ENCODE measurements at regions not wholly inside any gene's neighbourhood (a gene's known extent, or its start where the extent isn't known, plus 50 kb on each side); places are given as distances from the start of the nearest gene placed in this dataset.

DNA sequence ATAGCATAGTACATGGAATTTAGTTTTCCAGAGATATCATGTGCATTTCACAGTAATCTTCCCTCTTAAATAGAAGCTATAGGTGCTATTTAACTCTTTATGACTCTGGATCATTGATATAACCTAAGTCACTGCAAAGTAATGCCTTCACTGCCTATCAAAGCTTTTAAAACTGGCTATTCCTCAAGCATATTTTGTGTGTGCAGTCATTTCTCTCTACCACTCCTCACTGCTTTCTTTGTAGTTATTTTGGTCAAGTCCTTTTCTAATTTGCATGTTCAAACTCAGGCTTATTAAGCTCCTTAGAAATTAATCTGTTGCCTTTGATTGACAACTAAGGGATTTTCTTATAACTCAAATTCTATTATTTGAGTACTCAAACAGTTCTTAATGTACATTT lies 79.4 kb upstream of the PLEKHG7 start:
- Mint-ChIP-seq H3K27me3 (no peaks in the 10 kb centered on the region), H3K4me1 (ENCODE audit: low read depth) (peaks cover 1% of the 10 kb centered on the region), H3K27ac (no peak overlapping the region), H3K4me3 (no peak overlapping the region), H3K36me3 (peaks cover 12% of the 10 kb centered on the region), H3K9me3 (ENCODE audit: low read depth) (peaks cover 12% of the 10 kb centered on the region)

DNA sequence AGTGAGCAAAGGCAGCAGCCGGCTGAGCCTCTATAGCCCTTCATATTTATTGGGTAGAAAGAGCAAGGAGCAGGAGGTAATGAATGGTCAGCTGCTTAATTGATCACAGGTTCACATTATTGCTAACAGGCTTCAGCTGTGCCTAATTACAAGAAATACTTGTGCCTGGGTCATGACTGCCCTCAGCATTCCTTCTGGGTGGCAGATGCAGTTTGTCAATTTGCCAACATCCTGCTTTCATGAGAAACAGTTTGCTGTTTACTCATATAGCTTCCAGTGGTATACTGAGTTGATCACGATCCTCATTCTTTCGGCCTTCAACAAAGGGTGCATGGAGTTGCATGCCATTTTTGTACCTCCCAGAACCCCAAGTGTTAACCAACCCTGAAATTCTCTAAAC lies 81.0 kb upstream of the PLEKHG7 start:
- Mint-ChIP-seq H3K27me3 (no peaks in the 10 kb centered on the region), H3K4me1 (ENCODE audit: low read depth) (peaks cover 1% of the 10 kb centered on the region)

GRCh38 chr12:92621312-92621711 lies 81.5 kb upstream of the PLEKHG7 start:
- no peak overlapping the region for H3K4me3 Mint-ChIP-seq
- no peak overlapping the region for H3K27ac Mint-ChIP-seq
- no peaks in the 10 kb centered on the region for H3K27me3 Mint-ChIP-seq
- H3K9me3 Mint-ChIP-seq (ENCODE audit: low read depth) = peaks cover 12% of the 10 kb centered on the region
- H3K36me3 Mint-ChIP-seq = peaks cover 12% of the 10 kb centered on the region
- peaks cover 1% of the 10 kb centered on the region for H3K4me1 Mint-ChIP-seq (ENCODE audit: low read depth)

More for the DNA sequence above, 81.0 kb upstream of the PLEKHG7 start:
- Mint-ChIP-seq H3K9me3 (ENCODE audit: low read depth) (peaks cover 12% of the 10 kb centered on the region), H3K4me3 (no peak overlapping the region), H3K27ac (no peak overlapping the region), H3K36me3 (peaks cover 12% of the 10 kb centered on the region)

- Mint-ChIP-seq H3K4me1 (ENCODE audit: low read depth) (peaks cover 1% of the 10 kb centered on the region), H3K9me3 (ENCODE audit: low read depth) (peaks cover 12% of the 10 kb centered on the region), H3K4me3 (no peak overlapping the region), H3K36me3 (peaks cover 12% of the 10 kb centered on the region), H3K27ac (no peak overlapping the region), H3K27me3 (no peaks in the 10 kb centered on the region)
These were observed 82.8 kb upstream of the PLEKHG7 start for GRCh38 chr12:92619730-92620684.

GRCh38 chr12:92619026-92619425 lies 83.8 kb upstream of the PLEKHG7 start:
- Mint-ChIP-seq H3K36me3 (peaks cover 12% of the 10 kb centered on the region), H3K27me3 (no peaks in the 10 kb centered on the region), H3K4me3 (no peak overlapping the region), H3K9me3 (ENCODE audit: low read depth) (peaks cover 12% of the 10 kb centered on the region), H3K4me1 (ENCODE audit: low read depth) (no peaks in the 10 kb centered on the region), H3K27ac (no peak overlapping the region)

DNA sequence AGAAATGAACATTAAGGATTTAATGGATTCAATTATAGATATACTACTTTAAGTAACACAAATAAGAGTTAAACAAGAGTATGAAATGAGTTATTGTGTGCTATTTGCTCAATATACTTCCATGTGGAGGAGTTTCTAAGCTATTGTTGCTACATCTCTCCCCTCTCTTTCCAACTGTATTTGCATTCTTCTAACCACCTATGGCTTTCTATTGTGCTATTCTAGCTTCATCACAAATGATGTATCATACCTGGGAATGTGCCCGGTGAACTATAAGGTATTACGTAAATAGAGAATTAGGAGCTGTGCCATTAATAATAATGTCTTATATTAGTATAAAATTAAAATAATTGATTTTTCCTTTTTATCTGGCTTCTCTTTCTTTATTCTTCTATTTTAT lies 87.1 kb upstream of the PLEKHG7 start:
- Mint-ChIP-seq H3K4me3 (no peak overlapping the region), H3K27me3 (no peaks in the 10 kb centered on the region)

DNA sequence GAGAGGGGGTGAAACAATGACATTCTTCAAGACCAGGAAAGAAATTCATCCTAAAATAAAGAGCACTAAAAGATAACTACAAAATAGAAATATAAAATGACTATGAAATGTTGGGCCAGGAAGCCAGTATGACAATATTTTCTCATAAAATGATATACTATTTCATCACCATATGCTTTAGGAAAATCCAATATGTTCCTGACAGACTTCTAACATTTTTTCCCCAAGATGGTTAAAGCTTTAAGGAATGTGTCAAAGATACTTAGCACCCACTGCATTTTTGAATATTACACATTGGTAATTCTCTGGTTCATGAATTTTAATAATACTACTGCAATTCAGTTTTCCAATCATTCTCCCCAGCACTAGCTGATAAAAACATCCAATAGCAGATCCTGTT lies 87.7 kb upstream of the PLEKHG7 start:
- H3K27me3 Mint-ChIP-seq = no peaks in the 10 kb centered on the region
- H3K9me3 Mint-ChIP-seq (ENCODE audit: low read depth) = no peaks in the 10 kb centered on the region
- no peak overlapping the region for H3K4me3 Mint-ChIP-seq
- H3K4me1 Mint-ChIP-seq (ENCODE audit: low read depth) = peaks cover 3% of the 10 kb centered on the region
- H3K27ac Mint-ChIP-seq = no peak overlapping the region
- H3K36me3 Mint-ChIP-seq = no peaks in the 10 kb centered on the region

More for the DNA sequence above, 87.1 kb upstream of the PLEKHG7 start:
- Mint-ChIP-seq H3K27ac (no peak overlapping the region), H3K4me1 (ENCODE audit: low read depth) (peaks cover 3% of the 10 kb centered on the region), H3K36me3 (peaks cover 5% of the 10 kb centered on the region), H3K9me3 (ENCODE audit: low read depth) (peaks cover 2% of the 10 kb centered on the region)

DNA sequence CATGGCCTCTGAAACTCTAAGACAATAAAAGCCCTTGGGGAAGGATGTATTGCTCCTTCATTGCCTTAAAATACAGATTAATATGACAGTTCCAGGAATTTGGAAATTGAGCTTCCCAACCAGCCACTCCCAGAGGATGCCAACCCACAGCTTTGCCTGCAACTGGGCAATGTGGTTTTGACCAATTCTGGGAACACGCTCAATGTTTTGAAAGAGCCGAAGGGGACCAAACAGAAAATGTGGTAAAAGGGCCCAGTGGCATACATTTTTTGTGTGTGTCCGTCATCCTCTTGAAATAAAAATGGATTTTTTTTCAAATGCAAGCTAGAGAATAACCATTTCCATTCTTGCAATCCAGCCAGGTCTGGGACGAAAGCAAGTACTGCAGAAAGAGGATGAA lies 88.3 kb upstream of the PLEKHG7 start:
- no peaks in the 10 kb centered on the region for H3K27me3 Mint-ChIP-seq
- no peak overlapping the region for H3K4me3 Mint-ChIP-seq
- H3K4me1 Mint-ChIP-seq (ENCODE audit: low read depth) = peaks cover 3% of the 10 kb centered on the region
- no peak overlapping the region for H3K27ac Mint-ChIP-seq
- no peaks in the 10 kb centered on the region for H3K9me3 Mint-ChIP-seq (ENCODE audit: low read depth)
- H3K36me3 Mint-ChIP-seq = no peaks in the 10 kb centered on the region

- no peak overlapping the region for H3K27ac Mint-ChIP-seq
- no peaks in the 10 kb centered on the region for H3K9me3 Mint-ChIP-seq (ENCODE audit: low read depth)
- no peaks in the 10 kb centered on the region for H3K36me3 Mint-ChIP-seq
- H3K4me3 Mint-ChIP-seq = no peak overlapping the region
- H3K27me3 Mint-ChIP-seq = no peaks in the 10 kb centered on the region
- peaks cover 3% of the 10 kb centered on the region for H3K4me1 Mint-ChIP-seq (ENCODE audit: low read depth)
These were observed 88.8 kb upstream of the PLEKHG7 start for GRCh38 chr12:92614001-92614400.

GRCh38 chr12:92612611-92613010 lies 90.2 kb upstream of the PLEKHG7 start:
- H3K27ac Mint-ChIP-seq = no peak overlapping the region
- H3K4me3 Mint-ChIP-seq = no peak overlapping the region
- no peaks in the 10 kb centered on the region for H3K27me3 Mint-ChIP-seq
- H3K4me1 Mint-ChIP-seq (ENCODE audit: low read depth) = peaks cover 14% of the 10 kb centered on the region
- no peaks in the 10 kb centered on the region for H3K36me3 Mint-ChIP-seq
- no peaks in the 10 kb centered on the region for H3K9me3 Mint-ChIP-seq (ENCODE audit: low read depth)

DNA sequence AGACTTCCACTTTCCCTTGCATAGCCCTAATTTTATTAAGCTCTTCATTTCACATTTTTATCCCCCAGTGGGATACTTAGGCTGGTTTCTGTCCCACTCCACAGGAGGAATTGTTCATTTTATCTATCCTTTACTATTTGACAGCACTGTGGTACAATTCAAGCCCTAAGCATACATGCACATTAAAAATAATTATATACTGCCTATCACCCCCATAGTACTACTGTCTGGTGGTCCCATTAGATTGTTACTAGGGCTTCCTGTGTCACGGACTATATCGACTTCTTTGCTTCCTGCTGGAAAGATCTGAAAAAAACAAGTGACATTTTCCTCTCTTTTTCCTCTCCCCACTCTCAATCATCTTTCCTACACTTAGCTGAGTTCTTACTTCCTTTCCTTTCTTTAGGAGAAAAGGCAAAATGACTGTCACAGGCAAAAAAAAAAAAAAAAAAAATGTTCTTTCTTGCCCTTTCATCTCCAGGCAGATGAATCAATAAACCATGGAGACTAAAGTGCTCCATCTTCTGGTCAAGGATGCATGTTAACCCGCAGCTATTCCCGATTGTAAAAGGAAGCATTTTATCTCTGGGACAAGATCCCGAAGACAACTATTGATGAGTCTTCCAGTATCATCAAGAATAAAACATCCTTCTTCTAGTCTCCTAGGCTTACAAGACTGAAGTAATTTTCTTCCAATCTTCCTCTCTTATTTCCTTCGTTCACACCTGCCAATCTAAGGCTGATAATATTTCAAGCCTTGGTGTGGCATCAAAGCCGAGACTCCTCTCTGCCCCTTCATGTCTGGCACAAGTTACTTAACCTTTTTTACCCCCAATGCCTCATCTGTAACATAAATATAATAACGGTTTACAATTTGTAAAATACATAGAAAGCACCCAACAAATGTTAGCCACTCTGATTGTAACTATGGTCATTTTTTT lies 94.4 kb upstream of the PLEKHG7 start:
- H3K4me1 Mint-ChIP-seq (ENCODE audit: low read depth) = peaks cover 22% of the 10 kb centered on the region
- H3K9me3 Mint-ChIP-seq (ENCODE audit: low read depth) = peaks cover 2% of the 10 kb centered on the region
- H3K27me3 Mint-ChIP-seq = no peaks in the 10 kb centered on the region
- H3K4me3 Mint-ChIP-seq = peak overlapping the region; percentile 78
- H3K36me3 Mint-ChIP-seq = no peaks in the 10 kb centered on the region
- H3K27ac Mint-ChIP-seq = peak overlapping the region; percentile 81

- Mint-ChIP-seq H3K36me3 (no peaks in the 10 kb centered on the region), H3K27ac (no peak overlapping the region), H3K4me3 (no peak overlapping the region), H3K27me3 (no peaks in the 10 kb centered on the region), H3K4me1 (ENCODE audit: low read depth) (peaks cover 35% of the 10 kb centered on the region), H3K9me3 (ENCODE audit: low read depth) (peaks cover 5% of the 10 kb centered on the region)
These were observed 95.8 kb upstream of the PLEKHG7 start for GRCh38 chr12:92606956-92607355.

GRCh38 chr12:92605621-92606170 lies 97.1 kb upstream of the PLEKHG7 start:
- H3K4me3 Mint-ChIP-seq = no peak overlapping the region
- peaks cover 47% of the 10 kb centered on the region for H3K4me1 Mint-ChIP-seq (ENCODE audit: low read depth)
- peaks cover 12% of the 10 kb centered on the region for H3K9me3 Mint-ChIP-seq (ENCODE audit: low read depth)
- H3K27me3 Mint-ChIP-seq = no peaks in the 10 kb centered on the region
- no peak overlapping the region for H3K27ac Mint-ChIP-seq
- peaks cover 6% of the 10 kb centered on the region for H3K36me3 Mint-ChIP-seq

- Mint-ChIP-seq H3K36me3 (peaks cover 9% of the 10 kb centered on the region), H3K27ac (no peak overlapping the region), H3K27me3 (no peaks in the 10 kb centered on the region), H3K4me3 (no peak overlapping the region), H3K9me3 (ENCODE audit: low read depth) (peaks cover 13% of the 10 kb centered on the region), H3K4me1 (ENCODE audit: low read depth) (peaks cover 49% of the 10 kb centered on the region)
These were observed 98.0 kb upstream of the PLEKHG7 start for GRCh38 chr12:92604786-92605185.
